ENCODE measurements at regions not wholly inside any gene's neighbourhood (a gene's known extent, or its start where the extent isn't known, plus 50 kb on each side); places are given as distances from the start of the nearest gene placed in this dataset.

GRCh38 chr3:7876741-7877297, 624.8 kb upstream of the LMCD1 start:
- DNase-seq (ENCODE audit: low read depth, low spot score) = no peak
- in situ Hi-C loops (cut with HindIII; ENCODE audit: low pct_unique_long_range_greater_than_20kb, low sequenced_read_pairs) = no loop called here

GRCh38 chr3:7877312-7877711, 624.3 kb upstream of the LMCD1 start:
- in situ Hi-C loops (cut with HindIII; ENCODE audit: low pct_unique_long_range_greater_than_20kb, low sequenced_read_pairs) = no loop called here
- DNase-seq (ENCODE audit: low read depth, low spot score) = no peak

- in situ Hi-C loops (cut with HindIII; ENCODE audit: low pct_unique_long_range_greater_than_20kb, low sequenced_read_pairs) = no loop called here
- DNase-seq (ENCODE audit: low read depth, low spot score) = no peak
Observed at GRCh38 chr3:7879572-7879971, 622.1 kb upstream of the LMCD1 start.

- DNase-seq (ENCODE audit: low read depth, low spot score) = no peak
- in situ Hi-C loops (cut with HindIII; ENCODE audit: low pct_unique_long_range_greater_than_20kb, low sequenced_read_pairs) = no loop called here
Observed at GRCh38 chr3:7881946-7882345, 619.7 kb upstream of the LMCD1 start.

- in situ Hi-C loops (cut with HindIII; ENCODE audit: low pct_unique_long_range_greater_than_20kb, low sequenced_read_pairs) = no loop called here
- peak; percentile 40 for DNase-seq (ENCODE audit: low read depth, low spot score)
Observed at GRCh38 chr3:7897655-7898054, 604.0 kb upstream of the LMCD1 start.

- DNase-seq (ENCODE audit: low read depth, low spot score) = no peak
- in situ Hi-C loops (cut with HindIII; ENCODE audit: low pct_unique_long_range_greater_than_20kb, low sequenced_read_pairs) = no loop called here
Observed at GRCh38 chr3:7913283-7913682, 588.3 kb upstream of the LMCD1 start.

GRCh38 chr3:7915356-7915755, 586.3 kb upstream of the LMCD1 start:
- no peak for DNase-seq (ENCODE audit: low read depth, low spot score)
- in situ Hi-C loops (cut with HindIII; ENCODE audit: low pct_unique_long_range_greater_than_20kb, low sequenced_read_pairs) = no loop called here

GRCh38 chr3:7917443-7918151, 584.0 kb upstream of the LMCD1 start:
- DNase-seq (ENCODE audit: low read depth, low spot score) = no peak
- in situ Hi-C loops (cut with HindIII; ENCODE audit: low pct_unique_long_range_greater_than_20kb, low sequenced_read_pairs) = no loop called here

- in situ Hi-C loops (cut with HindIII; ENCODE audit: low pct_unique_long_range_greater_than_20kb, low sequenced_read_pairs) = no loop called here
- DNase-seq (ENCODE audit: low read depth, low spot score) = no peak
Observed at GRCh38 chr3:7920211-7920610, 581.4 kb upstream of the LMCD1 start.

GRCh38 chr3:7924228-7924627, 577.4 kb upstream of the LMCD1 start:
- no peak for DNase-seq (ENCODE audit: low read depth, low spot score)

GRCh38 chr3:7927015-7927414, 574.6 kb upstream of the LMCD1 start:
- in situ Hi-C loops (cut with HindIII; ENCODE audit: low pct_unique_long_range_greater_than_20kb, low sequenced_read_pairs) = no loop called here
- DNase-seq (ENCODE audit: low read depth, low spot score) = no peak

More at GRCh38 chr3:7924228-7924627, 577.4 kb upstream of the LMCD1 start:
- in situ Hi-C loops (cut with HindIII; ENCODE audit: low pct_unique_long_range_greater_than_20kb, low sequenced_read_pairs) = no loop called here

- in situ Hi-C loops (cut with HindIII; ENCODE audit: low pct_unique_long_range_greater_than_20kb, low sequenced_read_pairs) = no loop called here
- DNase-seq (ENCODE audit: low read depth, low spot score) = no peak
Observed at GRCh38 chr3:7927864-7928263, 573.8 kb upstream of the LMCD1 start.

- in situ Hi-C loops (cut with HindIII; ENCODE audit: low pct_unique_long_range_greater_than_20kb, low sequenced_read_pairs) = no loop called here
Observed at GRCh38 chr3:7929319-7929889, 572.2 kb upstream of the LMCD1 start.

GRCh38 chr3:7934362-7934761, 567.3 kb upstream of the LMCD1 start:
- in situ Hi-C loops (cut with HindIII; ENCODE audit: low pct_unique_long_range_greater_than_20kb, low sequenced_read_pairs) = no loop called here
- DNase-seq (ENCODE audit: low read depth, low spot score) = no peak

More at GRCh38 chr3:7929319-7929889, 572.2 kb upstream of the LMCD1 start:
- no peak for DNase-seq (ENCODE audit: low read depth, low spot score)

- in situ Hi-C loops (cut with HindIII; ENCODE audit: low pct_unique_long_range_greater_than_20kb, low sequenced_read_pairs) = no loop called here
- DNase-seq (ENCODE audit: low read depth, low spot score) = no peak
Observed at GRCh38 chr3:7947930-7948329, 553.7 kb upstream of the LMCD1 start.

GRCh38 chr3:7950890-7951289, 550.7 kb upstream of the LMCD1 start:
- DNase-seq (ENCODE audit: low read depth, low spot score) = no peak

GRCh38 chr3:7953449-7954014, 548.1 kb upstream of the LMCD1 start:
- no peak for DNase-seq (ENCODE audit: low read depth, low spot score)
- in situ Hi-C loops (cut with HindIII; ENCODE audit: low pct_unique_long_range_greater_than_20kb, low sequenced_read_pairs) = no loop called here

More at GRCh38 chr3:7950890-7951289, 550.7 kb upstream of the LMCD1 start:
- in situ Hi-C loops (cut with HindIII; ENCODE audit: low pct_unique_long_range_greater_than_20kb, low sequenced_read_pairs) = no loop called here

GRCh38 chr3:7957024-7957423, 544.6 kb upstream of the LMCD1 start:
- no peak for DNase-seq (ENCODE audit: low read depth, low spot score)
- in situ Hi-C loops (cut with HindIII; ENCODE audit: low pct_unique_long_range_greater_than_20kb, low sequenced_read_pairs) = no loop called here

GRCh38 chr3:7959094-7959493, 542.5 kb upstream of the LMCD1 start:
- in situ Hi-C loops (cut with HindIII; ENCODE audit: low pct_unique_long_range_greater_than_20kb, low sequenced_read_pairs) = no loop called here
- DNase-seq (ENCODE audit: low read depth, low spot score) = no peak
